ENCODE measurements at regions not wholly inside any gene's neighbourhood (a gene's known extent, or its start where the extent isn't known, plus 50 kb on each side); places are given as distances from the start of the nearest gene placed in this dataset.

- no peak for DNase-seq
- CTCF ChIA-PET = no interaction called here
- BruUV-seq (replicated peaks) = no TSS peak
- intact Hi-C loops (cut with micrococcal nuclease; ENCODE audit: unreplicated experiment) = no loop called here
- no peak for TF ChIP-seq CTCF (IDR thresholded peaks at IDR 0.05; ENCODE audit: unreplicated experiment)
- Mint-ChIP-seq H3K4me3 (ENCODE audit: low read depth, unreplicated experiment) (no peak overlapping the region), H3K27me3 (ENCODE audit: unreplicated experiment) (peaks cover 30% of the 10 kb centered on the region), H3K4me1 (ENCODE audit: low read depth, unreplicated experiment) (no peaks in the 10 kb centered on the region), H3K27ac (ENCODE audit: unreplicated experiment) (no peak overlapping the region), H3K9me3 (ENCODE audit: low read depth, unreplicated experiment) (peaks cover under 1% of the 10 kb centered on the region), H3K36me3 (ENCODE audit: insufficient read depth, unreplicated experiment) (no peaks in the 10 kb centered on the region)
Measured at GRCh38 chr6:170207586-170208181, 83.2 kb downstream of the DLL1 start.

- no peaks in the 10 kb centered on the region for H3K36me3 Mint-ChIP-seq (ENCODE audit: insufficient read depth, unreplicated experiment)
- no peak overlapping the region for H3K4me3 Mint-ChIP-seq (ENCODE audit: low read depth, unreplicated experiment)
- BruUV-seq (replicated peaks) = no TSS peak
- CTCF ChIA-PET = no interaction called here
- no peak for DNase-seq
- no peak for TF ChIP-seq CTCF (IDR thresholded peaks at IDR 0.05; ENCODE audit: unreplicated experiment)
- no peaks in the 10 kb centered on the region for H3K4me1 Mint-ChIP-seq (ENCODE audit: low read depth, unreplicated experiment)
- intact Hi-C loops (cut with micrococcal nuclease; ENCODE audit: unreplicated experiment) = no loop called here
- H3K9me3 Mint-ChIP-seq (ENCODE audit: low read depth, unreplicated experiment) = no peaks in the 10 kb centered on the region
- H3K27me3 Mint-ChIP-seq (ENCODE audit: unreplicated experiment) = peaks cover 23% of the 10 kb centered on the region
- H3K27ac Mint-ChIP-seq (ENCODE audit: unreplicated experiment) = no peak overlapping the region
Measured at GRCh38 chr6:170206851-170207431, 83.9 kb downstream of the DLL1 start.

- Mint-ChIP-seq H3K27ac (ENCODE audit: unreplicated experiment) (no peak overlapping the region), H3K4me3 (ENCODE audit: low read depth, unreplicated experiment) (no peak overlapping the region), H3K36me3 (ENCODE audit: insufficient read depth, unreplicated experiment) (no peaks in the 10 kb centered on the region), H3K9me3 (ENCODE audit: low read depth, unreplicated experiment) (no peaks in the 10 kb centered on the region), H3K27me3 (ENCODE audit: unreplicated experiment) (peaks cover 16% of the 10 kb centered on the region), H3K4me1 (ENCODE audit: low read depth, unreplicated experiment) (no peaks in the 10 kb centered on the region)
- CTCF ChIA-PET = no interaction called here
- BruUV-seq (replicated peaks) = no TSS peak
- no peak for TF ChIP-seq CTCF (IDR thresholded peaks at IDR 0.05; ENCODE audit: unreplicated experiment)
- intact Hi-C loops (cut with micrococcal nuclease; ENCODE audit: unreplicated experiment) = no loop called here
- DNase-seq = no peak
Measured at GRCh38 chr6:170206317-170206621, 84.6 kb downstream of the DLL1 start.

- H3K4me3 Mint-ChIP-seq (ENCODE audit: low read depth, unreplicated experiment) = no peak overlapping the region
- H3K27me3 Mint-ChIP-seq (ENCODE audit: unreplicated experiment) = peaks cover 11% of the 10 kb centered on the region
- no peak overlapping the region for H3K27ac Mint-ChIP-seq (ENCODE audit: unreplicated experiment)
- DNase-seq = no peak
- no peak for TF ChIP-seq CTCF (IDR thresholded peaks at IDR 0.05; ENCODE audit: unreplicated experiment)
- H3K9me3 Mint-ChIP-seq (ENCODE audit: low read depth, unreplicated experiment) = no peaks in the 10 kb centered on the region
- intact Hi-C loops (cut with micrococcal nuclease; ENCODE audit: unreplicated experiment) = no loop called here
- CTCF ChIA-PET = no interaction called here
- no peaks in the 10 kb centered on the region for H3K36me3 Mint-ChIP-seq (ENCODE audit: insufficient read depth, unreplicated experiment)
- BruUV-seq (replicated peaks) = no TSS peak
- H3K4me1 Mint-ChIP-seq (ENCODE audit: low read depth, unreplicated experiment) = no peaks in the 10 kb centered on the region
Measured at GRCh38 chr6:170205534-170206316, 85.2 kb downstream of the DLL1 start.
